NOMO-1 treated with DMSO at 0.1 percent for 48 hours (cell line): ENCODE measurements at regions not wholly inside any gene's neighbourhood (a gene's known extent, or its start where the extent isn't known, plus 50 kb on each side); places are given as distances from the start of the nearest gene placed in this dataset.
A peak's percentile ranks its signal among the peaks of the same experiment; 100 is the strongest.
"Not testable (repeated sequence)": the region's sequence is repeated elsewhere in the genome, so short reads cannot be mapped to it uniquely, and the experiment has no call there.

Experiments
- DNase-seq: peaks from one replicate; lab custom pipeline; 2025; ENCODE audit not compliant: unreplicated experiment; lab: John Stamatoyannopoulos, UW

DNA sequence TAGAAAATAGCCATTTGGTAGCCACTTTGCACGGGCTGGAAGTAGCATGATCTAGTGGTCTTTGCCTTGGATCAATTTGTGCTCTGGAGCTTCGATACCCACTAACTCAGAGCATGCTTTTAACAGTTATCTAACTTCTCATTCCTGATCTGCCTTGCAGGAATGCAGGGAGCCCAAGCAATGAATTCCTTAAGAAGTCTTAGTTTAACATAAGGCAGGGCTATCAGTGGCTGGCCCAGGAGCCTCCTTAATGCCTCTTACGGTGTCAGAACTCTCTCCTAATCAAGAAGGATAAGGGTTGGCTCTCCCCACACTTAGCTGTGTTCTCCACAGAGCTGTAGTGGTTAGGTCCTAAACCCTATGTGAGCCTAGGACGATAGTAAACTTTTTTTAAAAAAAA is 95.8 kb upstream of the TBCA start:
- no peak for DNase-seq

DNA sequence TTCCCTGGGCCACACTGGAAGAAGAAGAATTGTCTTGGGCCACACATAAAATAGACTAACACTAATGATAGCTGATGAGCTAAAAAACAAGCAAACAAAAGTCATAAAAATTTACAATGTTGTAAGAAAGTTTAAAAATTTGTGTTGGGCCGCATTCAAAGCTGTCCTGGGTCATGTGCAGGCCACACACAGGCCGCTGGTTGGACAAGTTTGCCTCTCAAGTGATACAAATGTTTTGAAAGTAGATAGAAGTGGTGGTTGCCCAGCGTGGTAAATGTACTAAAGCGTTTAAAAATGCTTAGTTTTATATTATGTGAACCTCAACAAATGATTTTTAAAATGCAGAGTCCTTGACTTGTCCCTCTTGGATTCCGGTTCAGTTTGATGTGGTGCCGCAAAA is 94.9 kb upstream of the TBCA start:
- no peak for DNase-seq

DNA sequence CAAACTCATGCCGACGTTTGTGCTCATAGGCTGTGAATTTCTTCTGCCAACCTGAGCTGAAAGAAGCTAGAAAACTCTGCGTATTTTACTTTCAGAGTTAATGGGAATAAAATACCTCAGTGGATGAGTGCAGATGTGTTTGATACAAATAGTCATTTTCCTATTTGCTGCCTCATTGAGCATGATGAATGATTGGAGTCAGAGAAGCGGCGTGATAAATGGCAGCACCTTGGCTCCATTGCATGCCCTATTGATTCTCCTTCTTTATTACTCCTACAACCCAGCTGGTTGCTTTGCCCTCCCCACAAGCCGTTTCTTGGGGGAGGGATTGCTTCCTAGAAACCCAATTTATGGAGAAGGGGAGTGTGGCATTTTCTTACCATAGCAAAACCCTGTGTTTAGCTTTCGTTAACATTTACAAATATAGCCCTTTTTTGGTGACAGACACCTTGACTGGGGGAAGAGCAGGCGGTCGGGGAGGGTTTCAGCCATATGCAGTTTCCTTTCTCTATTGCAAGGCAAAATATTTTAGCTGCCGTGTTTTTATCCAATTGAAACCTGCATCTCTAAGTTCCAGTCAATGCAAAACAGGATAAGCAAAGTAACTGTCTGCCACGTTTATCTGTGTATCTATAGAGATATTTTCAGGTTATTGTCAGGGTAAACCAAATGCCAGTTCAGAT is 93.1 kb upstream of the TBCA start:
- DNase-seq, result no peak

GRCh38 chr5:77867914-77868313 is 91.8 kb upstream of the TBCA start:
- DNase-seq, result no peak

DNA sequence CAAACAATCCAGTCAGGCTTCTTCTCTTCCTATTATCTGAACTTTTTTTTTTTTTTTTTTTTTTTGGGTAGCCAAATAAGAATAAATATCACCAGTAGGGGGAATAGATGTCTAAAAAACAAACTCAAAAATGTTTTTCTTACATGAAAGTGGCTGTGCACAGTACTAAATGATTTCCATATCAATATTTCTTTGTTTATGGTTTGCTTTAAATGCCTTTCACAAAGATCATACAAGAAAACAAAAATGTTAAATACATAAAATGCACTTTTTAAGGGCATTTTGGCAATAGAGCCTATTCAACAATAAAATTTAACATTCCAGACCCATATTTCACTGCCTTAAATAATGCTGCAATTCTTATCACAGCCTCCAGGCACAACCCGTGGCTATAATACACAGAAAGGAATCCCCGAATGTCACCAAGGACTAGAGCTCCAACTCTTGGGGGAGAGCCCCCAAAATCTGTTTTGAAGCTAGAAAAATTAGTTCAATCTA is 91.1 kb upstream of the TBCA start:
- DNase-seq, result peak; percentile 53

- DNase-seq, result no peak
Observed at GRCh38 chr5:77866198-77866597, 90.1 kb upstream of the TBCA start.

- peak; percentile 97 for DNase-seq
Observed at GRCh38 chr5:77864997-77865396, 88.9 kb upstream of the TBCA start.

DNA sequence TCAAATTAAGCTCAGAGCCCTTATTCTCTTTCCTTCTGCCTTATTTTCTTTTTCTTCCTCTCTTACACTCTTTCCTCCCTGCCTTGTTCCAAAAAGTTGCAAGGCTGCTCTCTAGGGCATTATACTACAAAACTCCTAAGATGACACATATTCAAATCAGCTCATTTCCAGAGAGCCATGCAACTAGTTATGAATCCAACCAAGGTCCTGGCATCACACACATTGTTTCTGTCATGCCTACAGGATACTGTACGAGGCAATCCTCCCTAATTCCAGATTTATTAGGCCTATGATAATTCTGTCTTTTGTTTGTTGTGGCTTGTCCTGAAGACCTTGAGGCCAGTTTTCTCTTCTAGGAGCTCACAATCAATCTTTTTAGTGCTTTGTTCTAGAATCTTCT is 87.0 kb upstream of the TBCA start:
- no peak for DNase-seq

- DNase-seq, result no peak
Observed at GRCh38 chr5:77861576-77861975, 85.4 kb upstream of the TBCA start.

DNA sequence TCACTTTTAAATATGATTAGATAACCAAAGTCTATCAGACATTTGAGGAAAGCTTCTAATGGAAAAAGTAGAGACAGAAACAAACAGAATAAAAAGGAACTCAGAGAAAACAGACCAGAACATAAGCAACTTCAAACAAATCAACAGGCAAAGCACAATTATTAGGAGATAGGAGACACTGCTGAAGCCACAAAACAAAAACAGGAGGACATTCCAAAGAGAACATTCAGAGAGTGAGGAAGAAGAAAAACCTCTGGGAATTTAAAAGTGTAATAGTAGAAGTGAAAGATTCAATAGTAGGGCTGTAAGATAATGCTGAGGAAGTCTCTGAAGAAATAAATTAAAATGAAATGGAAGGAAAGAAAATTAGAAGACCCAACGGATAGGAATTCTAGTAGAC is 83.2 kb upstream of the TBCA start:
- no peak for DNase-seq

DNA sequence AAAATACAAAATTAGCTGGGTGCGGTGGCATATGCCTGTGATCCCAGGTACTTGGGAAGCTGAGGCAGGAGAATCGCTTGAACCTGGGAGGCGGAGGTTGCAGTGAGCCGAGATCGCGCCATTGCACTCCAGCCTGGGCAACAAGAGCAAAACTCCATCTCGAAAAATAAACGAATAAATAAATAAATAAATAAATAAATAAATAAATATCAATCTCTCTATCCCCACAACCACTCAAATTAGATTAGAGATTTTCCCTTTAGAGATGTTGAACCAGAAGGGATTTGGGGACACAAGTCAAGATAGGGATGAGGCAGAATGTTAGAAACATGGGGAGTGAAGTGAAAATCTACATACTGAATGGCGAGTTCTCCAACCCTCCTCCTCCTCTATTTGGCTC is 82.5 kb upstream of the TBCA start:
- DNase-seq, result not testable (repeated sequence)

DNA sequence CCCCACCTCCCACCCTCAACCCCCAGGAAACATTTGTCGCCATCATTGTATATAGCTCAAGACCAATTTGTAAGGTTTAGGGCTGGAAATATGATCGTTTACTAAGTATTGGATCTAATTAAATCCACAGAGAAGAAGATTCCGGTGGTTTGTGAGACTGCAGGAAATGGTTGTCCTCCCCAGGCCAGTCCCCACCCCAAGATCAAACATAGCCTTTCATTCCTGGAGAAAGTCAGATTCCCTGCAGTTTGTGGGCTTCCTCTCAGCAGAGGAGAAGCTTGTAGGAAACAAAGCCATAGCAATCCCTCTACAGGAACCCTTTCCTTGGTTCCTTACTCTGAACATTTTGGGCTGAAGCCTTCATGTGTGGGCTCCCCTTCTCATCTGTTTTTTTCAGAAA is 79.2 kb upstream of the TBCA start:
- DNase-seq, result no peak

- DNase-seq, result no peak
Observed at GRCh38 chr5:77853353-77853907, 77.3 kb upstream of the TBCA start.

DNA sequence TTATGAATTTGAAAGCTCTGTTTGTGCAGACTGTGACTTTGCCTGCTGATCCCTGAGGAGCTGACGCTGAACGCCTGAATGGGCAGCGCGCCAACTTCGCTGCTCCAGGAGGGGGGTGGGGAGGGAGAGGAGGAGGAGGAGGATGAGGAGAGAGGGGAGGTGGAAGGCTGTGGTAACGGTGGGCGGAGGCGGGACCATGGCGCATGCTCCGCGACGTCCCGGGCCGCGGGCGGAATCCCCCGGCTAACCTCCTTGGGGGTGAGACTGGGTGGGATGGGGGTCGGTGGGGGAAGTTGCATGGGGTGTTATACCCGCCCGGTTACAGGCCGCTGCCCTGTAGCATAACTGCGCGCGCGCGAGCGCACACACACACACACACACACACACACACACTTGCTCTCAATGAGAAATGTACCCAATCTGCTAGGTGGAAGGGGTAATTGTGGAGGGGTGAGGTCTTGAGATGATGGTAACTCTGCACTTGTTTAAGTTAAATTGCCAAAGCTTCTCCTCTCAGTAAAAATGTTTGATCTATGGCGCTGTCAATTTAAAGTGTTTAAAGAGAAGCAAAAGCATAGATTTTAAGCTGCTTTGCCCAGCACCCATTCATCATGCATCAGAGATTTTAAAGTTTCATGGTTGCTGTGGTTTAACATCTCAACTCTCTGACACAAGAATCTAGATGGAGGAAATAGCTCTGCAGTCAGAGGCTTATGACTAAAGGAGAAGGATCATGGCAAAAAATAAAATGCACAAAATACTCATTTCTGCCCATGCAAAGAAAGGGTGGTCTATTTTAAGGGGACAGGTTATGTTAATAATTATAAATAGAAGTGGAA is 76.6 kb upstream of the TBCA start:
- DNase-seq, result peak; percentile 46

DNA sequence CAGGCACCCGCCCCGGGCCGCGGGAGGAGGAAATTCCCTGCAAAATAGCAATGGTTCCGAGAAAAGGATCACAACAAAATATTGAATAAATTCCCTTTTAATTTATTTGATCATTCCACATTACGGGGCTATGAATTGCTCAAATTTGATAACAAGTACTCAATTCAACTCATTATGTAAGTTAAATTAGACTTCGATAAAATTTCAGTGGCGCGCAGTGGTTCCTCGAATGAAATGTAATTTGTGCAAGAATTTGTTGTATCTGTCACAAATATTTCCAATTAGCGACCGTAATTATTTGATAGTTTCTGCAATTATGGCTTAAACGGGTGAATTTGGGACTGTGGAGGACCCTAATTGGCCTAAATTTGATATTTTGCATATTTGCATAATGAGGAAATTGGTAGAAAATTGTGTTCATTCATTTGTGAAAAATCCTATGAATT is 76.0 kb upstream of the TBCA start:
- DNase-seq, result no peak

DNA sequence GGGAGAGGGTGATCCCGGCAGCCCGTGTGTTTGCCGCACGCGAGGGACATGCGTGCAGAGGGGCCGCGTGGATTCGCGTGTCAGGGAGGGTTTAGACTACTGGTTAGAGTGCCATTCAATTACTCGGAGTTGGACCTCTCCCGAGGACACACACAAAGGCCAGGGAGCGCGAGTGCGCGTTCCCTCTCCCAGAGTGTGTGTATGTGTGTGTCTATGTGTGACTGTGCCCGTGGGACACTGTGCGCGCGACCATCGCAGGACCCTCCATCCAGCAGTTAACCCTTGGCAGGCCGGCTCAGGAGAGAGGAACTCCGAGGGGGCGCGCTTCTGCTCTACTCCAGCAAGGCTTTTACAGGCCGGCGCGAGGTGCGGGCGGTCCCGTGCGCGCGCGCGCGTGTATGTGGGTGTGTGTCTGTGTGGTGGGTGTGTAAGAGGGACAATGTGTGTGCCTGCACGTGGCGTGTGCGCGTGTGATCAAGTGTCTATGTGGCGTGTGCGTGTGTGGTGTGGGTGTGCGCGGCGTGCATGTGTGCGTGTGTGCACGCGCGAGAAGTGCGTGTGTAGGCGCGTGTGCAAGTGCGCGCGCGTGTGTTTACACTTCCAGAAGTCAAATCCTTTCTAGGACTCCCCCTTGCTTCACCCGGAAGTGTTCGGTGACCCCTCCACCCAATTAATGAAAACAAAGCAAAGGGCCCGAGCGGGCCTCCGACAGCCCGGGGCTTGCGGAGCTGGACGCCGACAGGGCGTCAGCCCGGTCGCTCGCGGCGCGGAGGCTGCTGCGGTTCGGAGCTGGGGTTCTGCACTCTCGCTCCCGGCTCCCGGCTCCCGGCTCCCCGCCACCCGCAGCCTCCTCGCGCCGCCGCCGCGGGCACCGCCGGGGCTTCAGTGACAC is 75.3 kb upstream of the TBCA start:
- DNase-seq, result no peak

GRCh38 chr5:77850536-77851175 is 74.5 kb upstream of the TBCA start:
- no peak for DNase-seq

- no peak for DNase-seq
Observed at GRCh38 chr5:77849308-77849900, 73.3 kb upstream of the TBCA start.

GRCh38 chr5:77847814-77848290 is 71.7 kb upstream of the TBCA start:
- DNase-seq, result no peak

GRCh38 chr5:77847129-77847460 is 71.0 kb upstream of the TBCA start:
- DNase-seq, result no peak
